Endothelial cell of umbilical vein (primary cell): ENCODE measurements at regions not wholly inside any gene's neighbourhood (a gene's known extent, or its start where the extent isn't known, plus 50 kb on each side); places are given as distances from the start of the nearest gene placed in this dataset.

ENCODE experiments used
- BruUV-seq: library from RNA; stranded (reverse); fragments of 400-500 nt; replicated peaks from 2 replicates; lab custom pipeline; 2021; lab: Mats Ljungman, UMichigan
- CTCF ChIA-PET: fragments of 300-600, 350-600 bp; sonication (Branson Sonifier 250); formaldehyde crosslinking; loops from one replicate; lab custom pipeline; 2021; ENCODE audit warnings: antibody characterized with exemption, inconsistent platforms; lab: Charles Lee
- POLR2A ChIA-PET: fragments of 300-600, 350-600 bp; sonication (Branson Sonifier 250); formaldehyde crosslinking; loops from one replicate; lab custom pipeline; 2021; ENCODE audit warnings: antibody characterized with exemption, inconsistent platforms; lab: Charles Lee
- DNase-seq: peaks from one replicate; pipeline ENCODE4 v3.0.0-alpha.2; 2011; ENCODE audit warnings: low read depth, low spot score
- FAIRE-seq: peaks from 2 replicates; lab custom pipeline; 2011; peaks lifted over from hg19 to GRCh38; lab: Jason Lieb, UNC
- H2AFZ ChIP-seq: 2 replicates; pipeline ENCODE4 v1.6.0; 2012; ENCODE audit warnings: low read depth, low read length, control low read depth, inconsistent platforms
- H3K27ac ChIP-seq: 2 replicates; pipeline ENCODE4 v1.5.1; 2011; ENCODE audit warnings: low read depth, mild to moderate bottlenecking, control low read depth, low read length, moderate library complexity; ENCODE audit not compliant: insufficient read depth
- H3K27me3 ChIP-seq, 2 experiments: 2 replicates each; pipeline versions ENCODE4 v1.6.0 to v1.6.1; 2011; ENCODE audit warnings: low read length in 2 of 2, mixed read lengths in 1 of 2; ENCODE audit not compliant: control insufficient read depth in 2 of 2, insufficient read depth in 2 of 2
- H3K36me3 ChIP-seq, 2 experiments: 2 replicates in 1 of 2; 3 replicates in 1 of 2; pipeline ENCODE4 v1.5.1; 2011; ENCODE audit warnings: low read length in 2 of 2, mild to moderate bottlenecking in 1 of 2, moderate library complexity in 1 of 2; ENCODE audit not compliant: control insufficient read depth in 2 of 2, insufficient read depth in 2 of 2; ENCODE audit errors: extremely low read depth in 1 of 2
- H3K4me1 ChIP-seq: 3 replicates; pipeline ENCODE4 v1.5.1; 2011; ENCODE audit warnings: mild to moderate bottlenecking, low read length; ENCODE audit not compliant: control insufficient read depth, insufficient read depth; ENCODE audit errors: extremely low read depth
- H3K4me2 ChIP-seq: 2 replicates; pipeline ENCODE4 v1.6.1; 2011; ENCODE audit warnings: low read length, control low read depth, mixed read lengths; ENCODE audit not compliant: insufficient read depth
- H3K4me3 ChIP-seq, 3 experiments: fragments of 200-600 bp in 1 of 3; sonication (generic), shearing (Covaris generic) in 1 of 3; replicated peaks in 1 of 3; 2 replicates each; pipeline ENCODE4 v1.5.1; 2011 to 2016; ENCODE audit warnings: control low read depth in 3 of 3, low read length in 3 of 3, mild to moderate bottlenecking in 2 of 3, inconsistent platforms in 1 of 3, low read depth in 1 of 3, moderate library complexity in 1 of 3; ENCODE audit not compliant: insufficient read depth in 1 of 3
- H3K79me2 ChIP-seq: 2 replicates; pipeline ENCODE4 v1.6.0; 2012; ENCODE audit warnings: low read length, inconsistent platforms; ENCODE audit not compliant: control insufficient read depth, insufficient read depth
- H3K9ac ChIP-seq: replicated peaks from 2 replicates; pipeline ENCODE3; 2011; ENCODE audit warnings: low read length, control low read depth; ENCODE audit not compliant: insufficient read depth; ENCODE audit errors: extremely low read depth
- H3K9me1 ChIP-seq: replicated peaks from 3 replicates; pipeline ENCODE4 v1.6.0; 2011; ENCODE audit warnings: mild to moderate bottlenecking, low read length; ENCODE audit not compliant: control insufficient read depth, insufficient read depth; ENCODE audit errors: extremely low read depth
- H3K9me3 ChIP-seq: replicated peaks from 2 replicates; pipeline ENCODE4 v1.5.1; 2012; ENCODE audit warnings: low read length, inconsistent platforms; ENCODE audit not compliant: control insufficient read depth, insufficient read depth
- H4K20me1 ChIP-seq: replicated peaks from 2 replicates; pipeline ENCODE3; 2011; ENCODE audit warnings: mild to moderate bottlenecking, low read length; ENCODE audit not compliant: control insufficient read depth, insufficient read depth; ENCODE audit errors: extremely low read depth
- CTCF ChIP-seq, 2 donors: IDR thresholded peaks; 1 replicate in 1 of 2; 2 replicates in 1 of 2; pipeline ENCODE4 v1.5.1; 2011; ENCODE audit warnings: low read length in 2 of 2, mild to moderate bottlenecking in 2 of 2, moderate library complexity in 2 of 2, control low read depth in 1 of 2, inconsistent platforms in 1 of 2, low read depth in 1 of 2; ENCODE audit not compliant: insufficient read depth in 1 of 2; ENCODE audit errors: extremely low read depth in 1 of 2
- EZH2 ChIP-seq: IDR thresholded peaks from 2 replicates; pipeline ENCODE4 v1.6.1; 2012; ENCODE audit warnings: borderline replicate concordance, low read depth, mild to moderate bottlenecking, moderate library complexity, low read length, inconsistent platforms; ENCODE audit not compliant: severe bottlenecking
- FOS ChIP-seq: IDR thresholded peaks from 2 replicates; pipeline ENCODE4 v1.6.1; 2011; ENCODE audit warnings: mild to moderate bottlenecking, low read length, moderate library complexity, borderline replicate concordance; ENCODE audit not compliant: insufficient read depth
- GATA2 ChIP-seq: IDR thresholded peaks from 2 replicates; pipeline ENCODE4 v1.7.0; 2011; ENCODE audit warnings: low read depth, mild to moderate bottlenecking, moderate library complexity, mixed read lengths, low read length; ENCODE audit not compliant: insufficient read length, insufficient read depth
- JUN ChIP-seq: IDR thresholded peaks from 2 replicates; pipeline ENCODE4 v1.6.1; 2011; ENCODE audit warnings: borderline replicate concordance, low read depth; ENCODE audit not compliant: insufficient read length, insufficient read depth
- MAX ChIP-seq: IDR thresholded peaks from 2 replicates; pipeline ENCODE4 v1.6.1; 2011; ENCODE audit not compliant: insufficient read depth, insufficient read length
- MYC ChIP-seq: IDR thresholded peaks from one replicate; pipeline ENCODE4 v1.6.1; 2011; ENCODE audit warnings: mild to moderate bottlenecking, low read depth, low read length
- POLR2A ChIP-seq: IDR thresholded peaks from 2 replicates; pipeline ENCODE4 v1.6.1; 2012; ENCODE audit warnings: low read depth, mild to moderate bottlenecking, control low read depth, low read length
- POLR2AphosphoS5 ChIP-seq: IDR thresholded peaks from 2 replicates; pipeline ENCODE4 v1.6.1; 2012; ENCODE audit warnings: low read depth, mild to moderate bottlenecking, control low read depth, low read length, moderate library complexity; ENCODE audit not compliant: insufficient read depth
- dilution Hi-C: fragments of 300-500 bp; cut with MboI; formaldehyde crosslinking; loops from one replicate; pipeline ENCODE4 v1.15.0; 2019; ENCODE audit warnings: low sequenced_read_pairs; ENCODE audit not compliant: extremely low pct_ligation_motif_present
- intact Hi-C: fragments of 100-400 bp; cut with micrococcal nuclease; formaldehyde crosslinking; loops from one replicate; pipeline ENCODE4 v1.10.0; 2022

GRCh38 chr18:51807336-51807735 lies 532.7 kb upstream of the DCC start:
- CTCF ChIA-PET: no interaction called here
- dilution Hi-C loops: no loop called here
- H3K9me3 ChIP-seq: no peaks in the 10 kb centered on the region

More at GRCh38 chr18:51807336-51807735, 532.7 kb upstream of the DCC start:
- POLR2A ChIA-PET: no interaction called here
- no peak overlapping the region for H3K27ac ChIP-seq
- BruUV-seq: no TSS peak
- H3K4me2 ChIP-seq: no peak overlapping the region
- H3K36me3 ChIP-seq: no peaks in the 10 kb centered on the region
- H2AFZ ChIP-seq: no peak overlapping the region
- H4K20me1 ChIP-seq: no peaks in the 10 kb centered on the region
- no peak for DNase-seq
- H3K9ac ChIP-seq: no peak overlapping the region
- no peaks in the 10 kb centered on the region for H3K9me1 ChIP-seq
- H3K4me3 ChIP-seq: no peak overlapping the region
- no peaks in the 10 kb centered on the region for H3K79me2 ChIP-seq
- H3K4me1 ChIP-seq: no peaks in the 10 kb centered on the region
- FAIRE-seq: no peak
- intact Hi-C loops: no loop called here
- no peaks in the 10 kb centered on the region for H3K27me3 ChIP-seq
- TF ChIP-seq FOS (no peak), EZH2 (no peak), POLR2AphosphoS5 (no peak), MYC (no peak), POLR2A (no peak), JUN (no peak), CTCF (IDR thresholded peaks at IDR 0.05; ENCODE audit: extremely low read depth in 1 of 2, insufficient read depth in 1 of 2, low read depth in 1 of 2, low read length in 2 of 2) (no peak), MAX (no peak), GATA2 (no peak)
